GM12865 (cell line): ENCODE measurements at regions not wholly inside any gene's neighbourhood (a gene's known extent, or its start where the extent isn't known, plus 50 kb on each side); places are given as distances from the start of the nearest gene placed in this dataset.
"Not testable (repeated sequence)": the region's sequence is repeated elsewhere in the genome, so short reads cannot be mapped to it uniquely, and the experiment has no call there.

ENCODE experiments used
- DNase-seq: peaks from one replicate; pipeline ENCODE4 v3.0.0; 2010; ENCODE audit warnings: low read depth
- H3K4me3 ChIP-seq: 2 replicates; pipeline ENCODE4 v1.5.1; 2011; ENCODE audit warnings: mild to moderate bottlenecking, low read depth, low read length, control low read depth
- TF ChIP-seq, protein P1 (sequence below): IDR thresholded peaks from 2 replicates; pipeline ENCODE4 v1.5.1; 2011; ENCODE audit warnings: low read length, control low read depth, low read depth, inconsistent platforms; ENCODE audit not compliant: insufficient read depth; ENCODE audit errors: missing control alignments

DNA sequence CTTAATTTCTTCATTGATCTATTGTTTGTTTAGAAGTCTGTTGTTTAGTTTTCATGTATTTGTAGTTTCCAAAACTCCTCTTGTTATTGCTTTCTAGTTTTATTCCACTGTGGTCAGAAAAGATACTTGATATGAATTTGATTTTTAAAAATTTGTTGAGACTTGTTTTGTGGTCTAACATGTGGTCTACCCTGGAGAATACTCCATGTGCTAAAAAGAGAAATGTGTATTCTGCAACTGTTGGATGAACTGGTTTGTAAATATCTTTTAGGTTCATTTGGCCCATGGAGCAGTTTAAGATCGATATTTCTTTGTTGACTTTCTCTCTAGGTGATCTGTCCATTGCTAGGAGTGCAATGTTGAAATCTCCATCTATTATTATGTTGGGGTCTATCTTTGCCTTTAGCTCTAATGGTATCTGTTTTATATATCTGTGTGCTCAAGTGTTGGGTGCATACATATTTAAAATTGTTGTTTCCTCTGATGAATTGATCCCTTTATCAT is 150.6 kb upstream of the ATP10B start:
- DNase-seq, result no peak
- H3K4me3 ChIP-seq, result no peak overlapping the region
- TF ChIP-seq, protein P1, sequence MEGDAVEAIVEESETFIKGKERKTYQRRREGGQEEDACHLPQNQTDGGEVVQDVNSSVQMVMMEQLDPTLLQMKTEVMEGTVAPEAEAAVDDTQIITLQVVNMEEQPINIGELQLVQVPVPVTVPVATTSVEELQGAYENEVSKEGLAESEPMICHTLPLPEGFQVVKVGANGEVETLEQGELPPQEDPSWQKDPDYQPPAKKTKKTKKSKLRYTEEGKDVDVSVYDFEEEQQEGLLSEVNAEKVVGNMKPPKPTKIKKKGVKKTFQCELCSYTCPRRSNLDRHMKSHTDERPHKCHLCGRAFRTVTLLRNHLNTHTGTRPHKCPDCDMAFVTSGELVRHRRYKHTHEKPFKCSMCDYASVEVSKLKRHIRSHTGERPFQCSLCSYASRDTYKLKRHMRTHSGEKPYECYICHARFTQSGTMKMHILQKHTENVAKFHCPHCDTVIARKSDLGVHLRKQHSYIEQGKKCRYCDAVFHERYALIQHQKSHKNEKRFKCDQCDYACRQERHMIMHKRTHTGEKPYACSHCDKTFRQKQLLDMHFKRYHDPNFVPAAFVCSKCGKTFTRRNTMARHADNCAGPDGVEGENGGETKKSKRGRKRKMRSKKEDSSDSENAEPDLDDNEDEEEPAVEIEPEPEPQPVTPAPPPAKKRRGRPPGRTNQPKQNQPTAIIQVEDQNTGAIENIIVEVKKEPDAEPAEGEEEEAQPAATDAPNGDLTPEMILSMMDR, result no peak

DNA sequence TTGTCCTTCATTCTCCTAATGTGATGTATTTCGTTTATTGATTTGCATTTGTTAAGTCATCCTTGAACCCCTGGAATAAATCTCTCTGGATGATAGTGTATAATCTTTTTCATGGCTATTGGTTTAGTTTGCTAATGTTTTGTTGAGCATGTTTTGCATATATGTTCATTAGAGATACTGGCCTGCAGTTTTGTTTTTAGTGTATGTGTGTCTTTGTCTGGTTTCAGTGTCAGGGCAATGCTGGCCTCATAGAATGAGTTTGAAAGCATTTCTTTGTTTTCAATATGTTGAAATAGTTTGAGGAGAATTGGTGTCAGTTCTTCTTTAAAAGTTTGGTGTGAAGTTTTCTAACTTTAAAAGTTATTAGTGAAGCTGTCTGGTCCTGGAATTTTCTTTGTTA is 149.6 kb upstream of the ATP10B start:
- DNase-seq, result peak; percentile 33
- no peak overlapping the region for H3K4me3 ChIP-seq
- TF ChIP-seq, protein P1, result no peak

DNA sequence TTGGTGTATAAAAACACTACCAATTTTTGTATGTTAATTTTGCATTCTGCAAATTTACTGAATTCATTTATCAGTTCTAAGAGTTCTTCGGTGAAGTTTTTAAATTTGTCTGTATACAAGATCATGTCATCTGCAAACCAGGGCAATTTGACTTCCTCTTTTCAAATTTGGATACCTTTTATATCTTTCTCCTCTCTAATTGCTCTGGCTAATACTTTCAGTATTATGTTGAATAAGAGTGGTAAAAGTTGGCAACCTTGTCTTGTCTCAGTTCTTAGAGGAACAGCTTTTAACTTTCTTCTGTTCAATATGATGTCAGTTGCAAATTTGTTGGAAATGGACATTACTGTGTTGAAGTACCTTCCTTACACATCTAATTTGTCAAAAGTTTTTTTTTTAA is 149.1 kb upstream of the ATP10B start:
- not testable (repeated sequence) for H3K4me3 ChIP-seq, DNase-seq

DNA sequence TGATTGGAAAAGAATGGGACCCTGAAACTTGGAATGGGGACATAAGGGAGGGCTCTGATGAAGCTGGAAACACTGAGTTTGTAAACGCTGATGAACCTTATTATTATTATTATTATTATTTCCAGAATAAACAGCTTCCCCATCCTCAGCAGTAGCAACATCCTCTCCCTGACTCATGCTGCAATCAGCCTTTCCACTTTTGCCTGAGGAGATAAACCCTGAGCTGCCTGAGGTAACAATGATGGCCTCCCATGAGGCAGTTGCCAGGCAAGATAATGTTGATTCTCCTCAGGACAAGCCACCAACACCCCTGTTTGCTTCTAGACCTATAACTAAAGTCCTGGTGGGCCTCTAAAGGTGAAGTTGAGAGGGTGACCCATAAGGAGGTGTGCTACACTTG is 139.2 kb upstream of the ATP10B start:
- TF ChIP-seq, protein P1, result no peak
- H3K4me3 ChIP-seq, result no peak overlapping the region

DNA sequence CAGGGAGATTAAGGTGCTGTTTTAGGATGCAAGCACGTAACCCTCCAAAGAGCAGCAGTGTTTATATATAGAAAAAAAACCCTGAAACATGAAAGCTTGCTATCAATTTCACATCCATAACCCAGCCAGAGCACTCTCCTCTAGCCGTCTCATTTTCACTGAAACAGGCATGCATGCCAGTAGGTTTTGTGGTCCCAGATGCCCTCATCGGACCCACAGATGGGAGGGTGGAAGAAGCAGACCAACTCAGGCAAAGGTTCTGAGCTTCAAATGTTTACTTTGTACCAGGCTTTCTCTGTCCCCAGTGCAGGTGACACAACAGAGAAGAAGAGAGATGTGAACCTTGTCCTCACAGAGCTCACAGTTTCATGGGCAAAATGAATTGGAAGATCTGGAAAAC is 127.4 kb upstream of the ATP10B start:
- peak; percentile 6 for DNase-seq
- TF ChIP-seq, protein P1, result no peak
- no peak overlapping the region for H3K4me3 ChIP-seq

More for the DNA sequence above, 139.2 kb upstream of the ATP10B start:
- no peak for DNase-seq

DNA sequence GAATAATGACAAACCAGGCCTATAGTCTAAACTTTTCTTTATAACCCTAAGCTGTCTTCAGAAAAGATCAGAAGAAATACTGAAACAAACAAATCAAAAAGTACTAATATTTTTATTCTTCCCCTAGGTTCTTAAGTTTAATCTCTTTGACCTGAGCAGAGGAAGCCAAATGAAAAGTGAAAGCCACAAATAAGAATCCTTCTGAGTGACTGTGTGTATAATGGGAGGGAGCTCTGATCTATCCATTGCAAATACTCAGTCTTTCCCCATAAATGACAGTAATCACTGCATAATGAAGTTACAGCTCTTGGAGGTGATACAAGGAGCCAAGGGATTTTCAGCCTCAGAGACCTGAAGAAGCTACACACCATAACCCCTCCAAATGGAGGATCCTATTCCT is 126.9 kb upstream of the ATP10B start:
- TF ChIP-seq, protein P1, result no peak
- DNase-seq, result peak; percentile 8
- no peak overlapping the region for H3K4me3 ChIP-seq

DNA sequence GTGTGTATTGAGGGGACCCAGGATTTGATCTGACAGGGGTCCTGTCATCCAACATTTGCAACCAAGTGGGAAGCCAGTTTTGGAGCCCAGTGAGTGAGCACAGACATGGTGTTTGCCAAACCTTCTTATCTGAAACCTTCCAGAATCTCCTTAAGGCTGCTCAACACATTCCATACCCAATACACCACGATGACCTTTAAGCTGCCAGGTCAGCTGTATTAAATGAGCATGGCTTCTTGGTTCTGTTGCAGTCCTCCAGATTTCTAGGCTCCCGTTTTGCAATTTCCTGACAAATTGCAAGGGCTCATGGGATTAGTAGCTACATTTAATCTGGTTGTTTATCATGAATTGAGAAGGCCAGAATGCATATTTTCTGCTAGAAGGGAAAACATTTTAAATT is 124.2 kb upstream of the ATP10B start:
- DNase-seq, result no peak
- TF ChIP-seq, protein P1, result no peak
- no peak overlapping the region for H3K4me3 ChIP-seq

DNA sequence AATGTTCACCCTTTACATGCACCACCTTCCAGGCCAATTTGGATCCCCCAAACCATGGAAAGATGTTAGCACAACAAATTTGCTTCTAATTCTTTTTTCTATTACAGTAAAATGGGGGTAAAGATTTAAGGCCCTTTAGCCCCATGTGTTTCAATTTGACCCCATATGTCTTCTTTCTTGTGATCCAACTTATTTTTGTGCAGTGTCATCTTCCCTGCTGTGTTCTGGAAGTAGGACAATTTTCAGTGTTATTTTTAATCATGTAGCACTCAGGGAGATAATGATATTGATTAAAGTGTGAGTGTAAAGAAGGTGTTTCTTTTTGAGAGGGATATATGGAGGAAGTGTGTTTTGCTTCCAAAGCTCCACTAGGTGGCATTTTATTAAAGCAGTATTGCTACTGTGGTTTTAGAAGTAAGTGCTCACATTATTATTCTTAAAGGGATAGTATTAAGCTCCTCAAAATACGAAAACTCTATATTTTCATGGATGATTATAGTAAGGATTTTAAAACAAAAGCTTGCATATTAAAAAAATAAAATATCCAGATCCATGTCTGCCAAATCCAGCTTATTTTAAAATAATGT is 118.7 kb upstream of the ATP10B start:
- DNase-seq, result peak; percentile 15
- TF ChIP-seq, protein P1, result peak; percentile 24

More for the DNA sequence above, 118.7 kb upstream of the ATP10B start:
- H3K4me3 ChIP-seq, result no peak overlapping the region
